ENCODE measurements at regions not wholly inside any gene's neighbourhood (a gene's known extent, or its start where the extent isn't known, plus 50 kb on each side); places are given as distances from the start of the nearest gene placed in this dataset.

DNA sequence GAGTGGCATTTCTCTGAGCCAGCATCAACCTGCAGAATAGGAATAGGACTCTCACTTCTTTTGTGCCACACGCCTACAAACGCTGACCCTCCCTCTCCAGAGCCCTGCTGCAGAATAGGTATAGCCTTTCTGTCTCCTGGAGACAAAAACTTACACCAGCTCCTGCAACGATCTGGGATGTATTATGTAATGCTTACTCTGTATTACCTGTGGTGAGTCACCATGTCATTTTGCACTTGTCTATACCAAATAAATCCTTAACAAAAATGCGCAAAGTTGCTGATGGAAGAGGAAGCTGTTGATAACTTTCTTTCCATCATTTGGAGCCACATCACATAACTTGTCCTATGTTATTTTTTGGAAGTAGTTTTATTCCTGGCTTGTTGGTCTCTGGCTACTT lies 155.8 kb upstream of the FNDC3A start:
- TF ChIP-seq CTCF (IDR thresholded peaks at IDR 0.05), result no peak
- TF ChIP-seq EP300 (IDR thresholded peaks at IDR 0.05; ENCODE audit: borderline replicate concordance in 1 of 2, low read depth in 1 of 2, low read length in 1 of 2), result no peak
- TF ChIP-seq CHD2 (IDR thresholded peaks at IDR 0.05; ENCODE audit: low read length, partially characterized antibody), result no peak
- TF ChIP-seq JUND (IDR thresholded peaks at IDR 0.05), result no peak
- TF ChIP-seq TAF1 (IDR thresholded peaks at IDR 0.05; ENCODE audit: borderline replicate concordance, low read depth, low read length), result no peak
- no peak for TF ChIP-seq MAX (IDR thresholded peaks at IDR 0.05; ENCODE audit: low read depth)
